Spleen (tissue), 11 donors: ENCODE measurements at regions not wholly inside any gene's neighbourhood (a gene's known extent, or its start where the extent isn't known, plus 50 kb on each side); places are given as distances from the start of the nearest gene placed in this dataset.

Source experiments
- DNase-seq: peaks from one replicate; pipeline ENCODE4 v3.0.0-alpha.2; 2020
- H3K27ac ChIP-seq, 8 donors: fragments of 200-600 bp; sonication (generic) in 7 of 8; 1 replicate in 4 of 8; 2 replicates in 4 of 8; pipeline versions ENCODE4 v1.5.0 to v1.8.0; 2016 to 2021; ENCODE audit warnings: inconsistent platforms in 4 of 8, mild to moderate bottlenecking in 4 of 8, moderate library complexity in 1 of 8
- H3K27me3 ChIP-seq, 7 donors: fragments of 200-600 bp; sonication (generic) in 6 of 7; replicated peaks in 1 of 7; 1 replicate in 4 of 7; 2 replicates in 3 of 7; pipeline versions ENCODE4 v1.5.0 to v1.8.0; 2016 to 2021; ENCODE audit warnings: inconsistent platforms in 3 of 7, mild to moderate bottlenecking in 1 of 7
- H3K36me3 ChIP-seq, 6 donors: fragments of 200-600 bp; sonication (generic) in 5 of 6; 1 replicate in 4 of 6; 2 replicates in 2 of 6; pipeline versions ENCODE4 v1.5.0 to v1.8.0; 2016 to 2021; ENCODE audit warnings: inconsistent platforms in 2 of 6
- H3K4me1 ChIP-seq, 6 donors: fragments of 200-600 bp; sonication (generic) in 5 of 6; 1 replicate in 3 of 6; 2 replicates in 3 of 6; pipeline versions ENCODE4 v1.5.0 to v1.8.0; 2016 to 2021; ENCODE audit warnings: inconsistent platforms in 3 of 6
- H3K4me3 ChIP-seq, 8 donors: fragments of 200-600 bp; sonication (generic) in 7 of 8; 1 replicate in 4 of 8; 2 replicates in 4 of 8; pipeline versions ENCODE4 v1.5.0 to v1.8.0; 2016 to 2021; ENCODE audit warnings: inconsistent platforms in 4 of 8, mild to moderate bottlenecking in 4 of 8, moderate library complexity in 2 of 8
- H3K9me3 ChIP-seq, 8 donors: fragments of 200-600 bp; sonication (generic) in 7 of 8; 1 replicate in 4 of 8; 2 replicates in 4 of 8; pipeline versions ENCODE4 v1.5.0 to v1.8.0; 2016 to 2021; ENCODE audit warnings: inconsistent platforms in 4 of 8
- POLR2A ChIP-seq, 3 donors: fragments of 450-650 bp; IDR thresholded peaks; one replicate each; pipeline ENCODE4 v1.5.1; 2017; ENCODE audit warnings: antibody characterized with exemption in 3 of 3, mild to moderate bottlenecking in 1 of 3
- POLR2AphosphoS5 ChIP-seq, 3 donors: sonication (generic); formaldehyde crosslinking; IDR thresholded peaks; one replicate each; pipeline ENCODE4 v1.5.1; 2017; ENCODE audit warnings: antibody characterized with exemption in 3 of 3
- WGBS, 5 donors: extraction: QIAGEN DNeasy Blood & Tissue Kit in 3 of 5; methylation state at CpG; one replicate each; pipeline versions ENCODE4 v1.1.5 to v1.1.7; 2013 to 2018; 5-methylcytosine and 5-hydroxymethylcytosine counted together
- intact Hi-C: fragments of 100-400 bp; cut with DNase I; formaldehyde crosslinking; loops from one replicate; pipeline ENCODE4 v1.15.0; 2023; ENCODE audit warnings: low total_unique reads
- TF ChIP-seq, protein P1 (sequence below), 11 experiments: fragments of 200-600 bp in 7 of 11; fragments of 450-650 bp in 4 of 11; sonication (generic) in 4 of 11; IDR thresholded peaks in 8 of 11; conservative IDR thresholded peaks in 3 of 11; 1 replicate in 7 of 11; 2 replicates in 4 of 11; pipeline versions ENCODE4 v1.4.0 to v1.8.0; 2016 to 2021; ENCODE audit warnings: antibody characterized with exemption in 11 of 11, inconsistent platforms in 4 of 11, mild to moderate bottlenecking in 1 of 11
- donor health status: healthy with polysubstance abuse.
- donor health status: DM: no; HTN: no; CAD: no; lungs with moderate emphysema.
- donor health status: DM: no; HTN: no; CAD: no.
- donor health status: Bipolar disorder and iron deficiency.
- donor health status: healthy.
- donor health status: DM: no; HTN: no; CAD: no.
- donor health status: DM: yes; HTN: yes; CAD: no.

DNA sequence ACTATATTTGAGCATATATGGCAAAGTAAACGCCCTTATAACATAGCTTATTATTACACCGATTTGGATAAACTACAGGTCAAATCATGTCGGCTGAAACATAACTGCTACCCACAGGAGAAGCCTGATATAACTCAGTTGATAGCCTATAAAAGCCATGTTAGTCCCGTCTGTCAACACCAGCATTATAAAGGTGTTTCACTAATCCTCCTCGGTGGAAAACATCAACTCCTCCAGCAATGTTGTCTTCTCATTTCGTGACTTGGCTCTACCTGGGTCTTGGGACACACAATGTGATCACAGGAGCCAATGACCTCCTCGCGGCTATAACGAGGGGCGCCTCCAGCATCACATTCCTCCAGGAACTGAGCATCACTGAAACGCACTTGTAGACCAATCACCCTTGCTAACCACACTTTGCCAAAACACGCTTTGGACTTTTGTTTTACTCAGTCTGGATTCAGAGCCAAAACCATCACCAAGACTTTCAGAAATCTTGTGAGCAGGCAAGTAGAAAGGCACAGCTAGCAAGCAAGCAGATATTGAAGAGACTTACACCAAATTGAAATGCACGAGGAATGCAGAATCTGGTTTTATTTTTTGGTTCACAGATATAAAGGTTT, 269.7 kb upstream of the NFE2L3 start:
- intact Hi-C loops, result no loop called here
- no peak for DNase-seq
- H3K9me3 ChIP-seq, result no peaks in the 10 kb centered on the region
- H3K36me3 ChIP-seq, result no peaks in the 10 kb centered on the region
- no peak for TF ChIP-seq POLR2AphosphoS5 (IDR thresholded peaks at IDR 0.05)
- TF ChIP-seq POLR2A (IDR thresholded peaks at IDR 0.05), result no peak
- TF ChIP-seq, protein P1, sequence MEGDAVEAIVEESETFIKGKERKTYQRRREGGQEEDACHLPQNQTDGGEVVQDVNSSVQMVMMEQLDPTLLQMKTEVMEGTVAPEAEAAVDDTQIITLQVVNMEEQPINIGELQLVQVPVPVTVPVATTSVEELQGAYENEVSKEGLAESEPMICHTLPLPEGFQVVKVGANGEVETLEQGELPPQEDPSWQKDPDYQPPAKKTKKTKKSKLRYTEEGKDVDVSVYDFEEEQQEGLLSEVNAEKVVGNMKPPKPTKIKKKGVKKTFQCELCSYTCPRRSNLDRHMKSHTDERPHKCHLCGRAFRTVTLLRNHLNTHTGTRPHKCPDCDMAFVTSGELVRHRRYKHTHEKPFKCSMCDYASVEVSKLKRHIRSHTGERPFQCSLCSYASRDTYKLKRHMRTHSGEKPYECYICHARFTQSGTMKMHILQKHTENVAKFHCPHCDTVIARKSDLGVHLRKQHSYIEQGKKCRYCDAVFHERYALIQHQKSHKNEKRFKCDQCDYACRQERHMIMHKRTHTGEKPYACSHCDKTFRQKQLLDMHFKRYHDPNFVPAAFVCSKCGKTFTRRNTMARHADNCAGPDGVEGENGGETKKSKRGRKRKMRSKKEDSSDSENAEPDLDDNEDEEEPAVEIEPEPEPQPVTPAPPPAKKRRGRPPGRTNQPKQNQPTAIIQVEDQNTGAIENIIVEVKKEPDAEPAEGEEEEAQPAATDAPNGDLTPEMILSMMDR (IDR thresholded peaks at IDR 0.05 in 8 of 11, conservative IDR thresholded peaks at IDR 0.05 in 3 of 11), result no peak
- H3K4me3 ChIP-seq, result no peak overlapping the region
- peaks cover 0 to 59% (median 0%) of the 10 kb centered on the region in 7 donors for H3K27me3 ChIP-seq
- 84 to 92% (median 87%) methylated on average over 13 of the region's 13 CpGs for WGBS, 5 donors
- no peaks in the 10 kb centered on the region for H3K4me1 ChIP-seq
- no peak overlapping the region for H3K27ac ChIP-seq

DNA sequence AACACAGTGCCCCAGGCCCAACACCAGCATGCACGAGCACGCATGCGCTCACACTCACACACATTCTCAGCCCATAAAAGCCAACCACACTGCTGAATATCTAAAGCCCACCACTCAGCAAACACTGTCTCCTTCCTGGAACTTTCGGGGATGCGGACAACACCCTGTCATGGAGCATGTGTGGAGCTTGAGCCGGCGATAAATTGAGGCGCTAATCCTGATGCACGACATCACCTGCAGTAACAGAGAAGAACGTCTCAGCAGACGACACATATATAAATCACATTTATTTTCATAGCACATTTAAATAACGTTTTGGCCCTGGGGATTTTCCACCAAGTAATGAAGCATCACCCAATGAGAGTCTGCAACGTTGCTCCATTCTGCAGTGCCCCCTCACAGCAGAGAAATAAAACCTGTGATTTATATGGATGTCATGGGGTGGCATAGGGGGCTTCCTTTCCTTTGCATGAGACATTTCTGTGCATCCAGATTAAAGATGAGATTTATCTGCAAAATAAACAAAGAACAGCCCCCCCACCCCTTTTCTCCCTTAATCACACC, 267.7 kb upstream of the NFE2L3 start:
- Histone ChIP-seq H3K27me3 (peaks cover 0 to 70% (median 8%) of the 10 kb centered on the region in 7 donors), H3K36me3 (no peaks in the 10 kb centered on the region), H3K27ac (no peak overlapping the region), H3K9me3 (no peaks in the 10 kb centered on the region), H3K4me3 (no peak overlapping the region), H3K4me1 (no peaks in the 10 kb centered on the region)
- no peak for DNase-seq
- intact Hi-C loops, result no loop called here
- TF ChIP-seq, protein P1 (IDR thresholded peaks at IDR 0.05 in 8 of 11, conservative IDR thresholded peaks at IDR 0.05 in 3 of 11), result no peak
- no peak for TF ChIP-seq POLR2AphosphoS5 (IDR thresholded peaks at IDR 0.05)
- no peak for TF ChIP-seq POLR2A (IDR thresholded peaks at IDR 0.05)
- WGBS, 5 donors, result 84 to 91% (median 86%) methylated on average over 13 of the region's 13 CpGs

DNA sequence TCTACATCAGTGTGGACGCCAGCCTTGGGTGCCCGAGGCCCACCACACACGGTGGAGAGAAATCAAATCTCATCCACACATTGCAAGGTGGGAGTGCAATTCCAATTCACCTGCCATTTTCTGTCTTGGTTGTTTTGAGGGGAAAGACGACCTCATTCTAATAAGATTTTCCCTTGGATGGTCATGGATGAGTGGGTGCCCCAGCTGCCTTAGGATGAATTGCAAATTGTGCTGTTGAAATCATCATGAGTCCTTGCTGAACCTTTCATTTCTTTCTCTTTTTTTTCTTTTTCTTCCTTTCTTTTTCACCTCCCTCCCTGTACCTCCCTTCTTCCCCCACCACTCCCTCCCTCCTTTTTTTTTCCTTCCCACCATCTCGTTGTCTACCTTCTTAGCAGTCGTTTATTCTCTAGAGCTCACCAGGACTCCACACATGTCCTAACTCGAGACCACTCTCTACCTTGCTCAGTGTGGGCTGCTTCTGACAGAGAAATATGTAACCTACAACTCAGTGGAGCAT, 266.9 kb upstream of the NFE2L3 start:
- peaks cover 0 to 78% (median 15%) of the 10 kb centered on the region in 7 donors for H3K27me3 ChIP-seq
- no peak overlapping the region for H3K4me3 ChIP-seq
- no peaks in the 10 kb centered on the region for H3K9me3 ChIP-seq
- no peak for DNase-seq
- H3K4me1 ChIP-seq, result no peaks in the 10 kb centered on the region
- TF ChIP-seq POLR2AphosphoS5 (IDR thresholded peaks at IDR 0.05) (no peak), POLR2A (IDR thresholded peaks at IDR 0.05) (no peak)
- TF ChIP-seq, protein P1 (IDR thresholded peaks at IDR 0.05 in 8 of 11, conservative IDR thresholded peaks at IDR 0.05 in 3 of 11), result no peak
- H3K27ac ChIP-seq, result no peak overlapping the region
- WGBS, 5 donors, result 82 to 90% (median 87%) methylated on average over 7 of the region's 7 CpGs
- no peaks in the 10 kb centered on the region for H3K36me3 ChIP-seq
- intact Hi-C loops, result no loop called here

DNA sequence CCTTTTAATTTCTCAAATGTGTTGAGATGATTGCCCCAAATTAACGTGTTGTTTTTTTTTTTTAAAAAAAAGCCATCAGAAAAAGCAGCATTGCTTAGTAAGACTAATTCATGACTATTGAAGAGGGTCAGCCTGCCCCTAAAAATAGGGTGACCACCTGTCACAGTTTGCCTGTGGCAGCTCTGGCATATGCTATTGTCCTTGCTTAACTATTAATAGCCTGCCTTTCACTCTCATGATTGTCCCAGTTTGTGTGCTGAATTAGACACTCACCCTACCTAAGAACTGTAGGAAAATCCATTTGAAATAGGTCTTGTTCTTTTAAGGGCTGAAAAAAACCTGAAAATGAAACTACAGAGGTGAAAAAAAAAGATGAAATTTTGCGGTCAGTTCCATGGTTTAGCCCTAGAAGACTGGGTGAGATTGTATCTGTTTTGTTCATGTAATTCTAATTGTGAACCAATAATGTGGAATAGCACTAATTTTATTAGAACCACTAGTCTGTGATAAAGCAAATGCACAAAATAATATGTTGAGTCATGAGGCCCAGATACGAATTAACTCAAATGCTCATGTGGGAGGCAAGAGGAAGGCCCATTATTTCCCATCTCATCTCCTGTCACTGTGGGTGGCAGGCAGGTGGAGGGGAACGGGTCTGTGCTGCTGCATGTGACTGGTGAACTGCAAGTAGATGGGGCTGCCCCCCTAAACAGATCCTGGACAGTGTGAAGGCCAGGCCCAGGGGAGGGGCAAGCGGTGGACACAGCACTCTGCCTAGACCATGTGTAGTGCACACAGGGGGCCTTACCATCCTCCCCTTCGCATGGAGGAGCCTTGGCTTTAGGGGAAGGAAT, 265.4 kb upstream of the NFE2L3 start:
- Histone ChIP-seq H3K9me3 (no peaks in the 10 kb centered on the region), H3K4me3 (no peak overlapping the region), H3K27me3 (peaks cover 0 to 79% (median 16%) of the 10 kb centered on the region in 7 donors), H3K27ac (no peak overlapping the region), H3K4me1 (no peaks in the 10 kb centered on the region), H3K36me3 (no peaks in the 10 kb centered on the region)
- intact Hi-C loops, result no loop called here
- DNase-seq, result no peak
- 49 to 69% (median 61%) methylated on average over 5 to 6 of the region's 6 CpGs for WGBS, 5 donors
- TF ChIP-seq, protein P1 (IDR thresholded peaks at IDR 0.05 in 8 of 11, conservative IDR thresholded peaks at IDR 0.05 in 3 of 11), result no peak
- no peak for TF ChIP-seq POLR2AphosphoS5 (IDR thresholded peaks at IDR 0.05)
- TF ChIP-seq POLR2A (IDR thresholded peaks at IDR 0.05), result no peak
